Adipocyte (in vitro differentiated cells): ENCODE measurements at regions not wholly inside any gene's neighbourhood (a gene's known extent, or its start where the extent isn't known, plus 50 kb on each side); places are given as distances from the start of the nearest gene placed in this dataset.

Experiments used
- DNase-seq: peaks from one replicate; pipeline ENCODE4 v3.0.0-alpha.2; 2015; ENCODE audit warnings: low read depth
- H3K27me3 ChIP-seq: replicated peaks from 2 replicates; pipeline ENCODE4 v1.7.0; 2013; ENCODE audit warnings: mild to moderate bottlenecking, low read length, moderate library complexity; ENCODE audit not compliant: control insufficient read depth, insufficient read depth
- H3K36me3 ChIP-seq: 2 replicates; pipeline ENCODE4 v1.7.0; 2013; ENCODE audit warnings: low read length, mild to moderate bottlenecking, moderate library complexity; ENCODE audit not compliant: control insufficient read depth, insufficient read depth, severe bottlenecking
- H3K4me1 ChIP-seq: 2 replicates; pipeline ENCODE4 v1.7.0; 2013; ENCODE audit warnings: mild to moderate bottlenecking, low read length, moderate library complexity; ENCODE audit not compliant: control insufficient read depth, insufficient read depth
- H3K4me3 ChIP-seq: 2 replicates; pipeline ENCODE4 v1.7.0; 2013; ENCODE audit warnings: mild to moderate bottlenecking, low read length, moderate library complexity
- H3K9ac ChIP-seq: 2 replicates; pipeline ENCODE4 v1.7.0; 2013; ENCODE audit warnings: mild to moderate bottlenecking, low read length, moderate library complexity
- H3K9me3 ChIP-seq: 2 replicates; pipeline ENCODE4 v1.7.0; 2013; ENCODE audit warnings: mild to moderate bottlenecking, low read length, moderate library complexity; ENCODE audit not compliant: control insufficient read depth

DNA sequence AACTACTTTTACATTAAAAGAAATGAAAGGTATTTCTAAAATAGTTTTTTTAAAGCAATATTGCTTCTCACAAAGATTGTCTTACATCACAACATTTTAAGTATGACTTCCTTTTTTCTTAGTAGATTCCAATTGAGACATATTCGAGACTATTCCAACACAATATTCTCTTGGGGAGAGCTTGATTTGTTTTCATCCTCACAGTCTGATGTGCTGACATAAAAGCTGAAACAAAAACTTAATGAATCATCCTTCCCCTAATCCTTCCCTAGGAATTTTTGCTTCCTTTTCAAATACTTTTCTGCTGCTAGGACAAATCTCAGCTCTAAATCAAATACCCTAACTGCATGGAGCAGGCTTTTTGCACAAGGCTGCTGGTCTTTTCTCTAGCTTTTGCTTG, 245.8 kb upstream of the MAP3K1 start:
- peaks cover 22% of the 10 kb centered on the region for H3K27me3 ChIP-seq
- peaks cover 24% of the 10 kb centered on the region for H3K4me1 ChIP-seq
- no peak overlapping the region for H3K9ac ChIP-seq
- peak; percentile 79 for DNase-seq
- H3K36me3 ChIP-seq: no peaks in the 10 kb centered on the region
- no peak overlapping the region for H3K4me3 ChIP-seq
- H3K9me3 ChIP-seq: peaks cover 5% of the 10 kb centered on the region

GRCh38 chr5:56569076-56569475, 246.3 kb upstream of the MAP3K1 start:
- Histone ChIP-seq H3K27me3 (peaks cover 22% of the 10 kb centered on the region), H3K4me1 (peaks cover 29% of the 10 kb centered on the region), H3K36me3 (no peaks in the 10 kb centered on the region), H3K4me3 (no peak overlapping the region), H3K9me3 (peaks cover 5% of the 10 kb centered on the region), H3K9ac (no peak overlapping the region)
- peak; percentile 17 for DNase-seq

DNA sequence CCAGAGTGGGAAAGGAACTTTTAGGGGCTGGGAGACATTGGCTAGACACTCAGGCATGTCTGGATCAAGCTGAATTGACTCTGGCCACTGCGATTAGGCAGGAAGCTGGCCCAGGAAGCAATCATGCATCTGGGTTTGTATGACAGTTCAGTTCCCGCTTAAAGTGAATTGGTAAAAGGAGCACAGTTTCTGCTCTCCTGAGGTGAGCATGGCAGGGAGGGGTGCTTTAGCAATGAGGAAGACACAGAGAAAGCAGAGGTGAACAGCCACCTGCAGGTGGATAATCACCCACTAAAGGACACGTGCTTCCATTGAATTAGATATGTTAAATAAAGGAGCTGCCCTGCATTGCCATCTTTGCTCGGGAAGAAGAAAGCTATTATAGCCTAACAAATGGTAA, 248.1 kb upstream of the MAP3K1 start:
- Histone ChIP-seq H3K27me3 (peaks cover 30% of the 10 kb centered on the region), H3K36me3 (no peaks in the 10 kb centered on the region), H3K4me3 (no peak overlapping the region)

GRCh38 chr5:56566374-56567249, 248.7 kb upstream of the MAP3K1 start:
- Histone ChIP-seq H3K4me1 (peaks cover 31% of the 10 kb centered on the region), H3K9ac (no peak overlapping the region), H3K4me3 (no peak overlapping the region), H3K9me3 (no peaks in the 10 kb centered on the region), H3K36me3 (no peaks in the 10 kb centered on the region), H3K27me3 (peaks cover 33% of the 10 kb centered on the region)
- no peak for DNase-seq

More for the DNA sequence above, 248.1 kb upstream of the MAP3K1 start:
- peaks cover 31% of the 10 kb centered on the region for H3K4me1 ChIP-seq
- DNase-seq: no peak
- no peaks in the 10 kb centered on the region for H3K9me3 ChIP-seq
- no peak overlapping the region for H3K9ac ChIP-seq

DNA sequence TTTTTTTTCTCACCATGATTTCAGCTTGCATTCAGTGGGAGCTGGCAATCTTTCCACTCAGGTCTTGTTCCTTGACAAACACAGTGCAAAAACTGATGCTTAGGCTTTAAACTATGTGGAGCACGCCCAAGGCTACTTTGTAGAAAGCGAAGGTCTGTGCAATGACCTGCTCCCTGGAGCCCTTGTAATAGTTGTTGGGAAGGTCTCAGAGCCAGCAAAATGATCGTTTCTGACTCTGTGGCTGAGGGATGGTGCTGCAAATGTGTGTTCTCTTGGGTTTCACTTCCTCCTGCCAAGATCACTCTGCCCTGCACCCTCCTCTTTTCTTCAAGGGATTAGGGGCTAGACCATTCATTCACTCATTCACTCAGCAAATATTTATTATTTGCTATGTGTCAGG, 249.7 kb upstream of the MAP3K1 start:
- no peaks in the 10 kb centered on the region for H3K9me3 ChIP-seq
- peaks cover 31% of the 10 kb centered on the region for H3K4me1 ChIP-seq
- H3K36me3 ChIP-seq: no peaks in the 10 kb centered on the region
- peaks cover 37% of the 10 kb centered on the region for H3K27me3 ChIP-seq
- no peak for DNase-seq
- H3K9ac ChIP-seq: no peak overlapping the region
- H3K4me3 ChIP-seq: no peak overlapping the region

GRCh38 chr5:56565283-56565615, 250.1 kb upstream of the MAP3K1 start:
- H3K4me3 ChIP-seq: no peak overlapping the region
- peaks cover 31% of the 10 kb centered on the region for H3K4me1 ChIP-seq
- H3K27me3 ChIP-seq: peaks cover 39% of the 10 kb centered on the region
- H3K9me3 ChIP-seq: no peaks in the 10 kb centered on the region
- no peak for DNase-seq
- no peaks in the 10 kb centered on the region for H3K36me3 ChIP-seq
- no peak overlapping the region for H3K9ac ChIP-seq

DNA sequence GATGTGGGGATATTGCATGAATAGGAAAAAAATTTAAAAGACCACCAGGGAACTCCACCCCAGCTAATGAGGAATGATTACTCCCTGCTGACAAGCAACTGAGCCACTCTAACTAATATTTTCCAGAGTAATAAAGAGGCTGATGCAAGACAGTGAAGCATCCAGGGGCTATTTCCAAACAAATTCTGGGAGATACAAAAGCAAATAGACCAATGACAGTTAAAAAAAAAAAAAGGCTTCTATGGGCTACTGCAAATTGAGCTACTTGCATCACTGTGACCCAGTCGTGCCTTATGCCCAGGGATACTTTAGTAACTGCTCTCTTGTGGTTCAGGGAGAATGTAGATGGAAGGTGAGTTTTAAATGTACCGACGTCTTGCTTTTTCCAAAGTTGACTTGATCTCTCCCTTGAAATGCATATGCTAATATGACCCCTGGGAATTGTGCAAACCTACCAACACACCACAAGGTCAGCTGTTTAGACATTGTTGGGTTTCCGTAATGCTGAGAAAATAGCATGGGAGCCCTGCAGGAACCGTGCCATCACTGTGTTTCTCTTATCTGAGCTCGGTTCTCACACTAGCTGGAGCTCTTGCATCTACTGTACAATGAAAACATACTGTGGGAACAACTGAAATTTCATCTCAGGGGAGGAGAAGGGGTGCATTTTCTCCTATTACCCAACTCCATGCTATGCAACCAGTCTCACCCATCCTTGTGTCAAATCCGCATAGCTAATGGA, 250.6 kb upstream of the MAP3K1 start:
- Histone ChIP-seq H3K36me3 (no peaks in the 10 kb centered on the region), H3K9me3 (peaks cover 3% of the 10 kb centered on the region), H3K9ac (no peak overlapping the region), H3K4me3 (no peak overlapping the region), H3K27me3 (peaks cover 39% of the 10 kb centered on the region), H3K4me1 (peaks cover 27% of the 10 kb centered on the region)
- peak; percentile 45 for DNase-seq

- Histone ChIP-seq H3K4me3 (no peak overlapping the region), H3K36me3 (no peaks in the 10 kb centered on the region), H3K4me1 (peaks cover 24% of the 10 kb centered on the region), H3K9me3 (peaks cover 6% of the 10 kb centered on the region), H3K9ac (no peak overlapping the region), H3K27me3 (peaks cover 28% of the 10 kb centered on the region)
- no peak for DNase-seq
Observed at GRCh38 chr5:56561455-56561854, 253.9 kb upstream of the MAP3K1 start.

- H3K36me3 ChIP-seq: no peaks in the 10 kb centered on the region
- peaks cover 6% of the 10 kb centered on the region for H3K4me1 ChIP-seq
- no peak for DNase-seq
- H3K4me3 ChIP-seq: no peak overlapping the region
- H3K9ac ChIP-seq: no peak overlapping the region
- H3K9me3 ChIP-seq: peaks cover 6% of the 10 kb centered on the region
- H3K27me3 ChIP-seq: peaks cover 18% of the 10 kb centered on the region
Observed at GRCh38 chr5:56558131-56558745, 257.1 kb upstream of the MAP3K1 start.

GRCh38 chr5:56557198-56557597, 258.2 kb upstream of the MAP3K1 start:
- DNase-seq: no peak
- no peak overlapping the region for H3K4me3 ChIP-seq
- H3K36me3 ChIP-seq: no peaks in the 10 kb centered on the region
- peaks cover 16% of the 10 kb centered on the region for H3K4me1 ChIP-seq
- H3K27me3 ChIP-seq: peaks cover 13% of the 10 kb centered on the region
- peaks cover 6% of the 10 kb centered on the region for H3K9me3 ChIP-seq
- H3K9ac ChIP-seq: no peak overlapping the region

GRCh38 chr5:56552612-56553268, 262.6 kb upstream of the MAP3K1 start:
- Histone ChIP-seq H3K9ac (no peak overlapping the region), H3K4me3 (peak overlapping the region; percentile 21), H3K36me3 (no peaks in the 10 kb centered on the region), H3K27me3 (no peaks in the 10 kb centered on the region), H3K9me3 (no peaks in the 10 kb centered on the region), H3K4me1 (peaks cover 24% of the 10 kb centered on the region)
- peak; percentile 34 for DNase-seq
